Neural cell (in vitro differentiated cells): ENCODE measurements at regions not wholly inside any gene's neighbourhood (a gene's known extent, or its start where the extent isn't known, plus 50 kb on each side); places are given as distances from the start of the nearest gene placed in this dataset.

Source experiments
- H2AFZ ChIP-seq: fragments of 200-600, 300-800 bp; sonication (generic), shearing (Covaris generic); 2 replicates; pipeline ENCODE4 v1.6.0; 2014; ENCODE audit warnings: low read depth, mild to moderate bottlenecking, antibody characterized with exemption, low read length, moderate library complexity
- H3F3A ChIP-seq: fragments of 200-600 bp; shearing (Covaris generic); 2 replicates; pipeline ENCODE4 v1.6.1; 2016; ENCODE audit warnings: mild to moderate bottlenecking, moderate library complexity, mixed read lengths, antibody characterized with exemption, low read length; ENCODE audit not compliant: insufficient read depth, poor library complexity, severe bottlenecking
- H3K27ac ChIP-seq: fragments of 200-600, 300-800 bp; sonication (generic), shearing (Covaris generic); 2 replicates; pipeline ENCODE4 v1.5.1; 2014; ENCODE audit warnings: mild to moderate bottlenecking, low read length, moderate library complexity
- H3K27me3 ChIP-seq: fragments of 300-800, 200-600 bp; sonication (generic), shearing (Covaris generic); 2 replicates; pipeline ENCODE4 v1.6.0; 2014; ENCODE audit warnings: mild to moderate bottlenecking, low read depth, low read length, moderate library complexity; ENCODE audit not compliant: insufficient read depth
- H3K36me3 ChIP-seq: fragments of 300-800, 200-600 bp; sonication (generic), shearing (Covaris generic); 2 replicates; pipeline ENCODE4 v1.5.1; 2014; ENCODE audit warnings: mild to moderate bottlenecking, antibody characterized with exemption, low read length, moderate library complexity; ENCODE audit not compliant: insufficient read depth
- H3K4me2 ChIP-seq: fragments of 300-800, 200-600 bp; sonication (generic), shearing (Covaris generic); 2 replicates; pipeline ENCODE4 v1.6.0; 2014; ENCODE audit warnings: mild to moderate bottlenecking, low read length
- H3K4me3 ChIP-seq: fragments of 300-800, 200-600 bp; sonication (generic), shearing (Covaris generic); 2 replicates; pipeline ENCODE4 v1.5.1; 2014; ENCODE audit warnings: mild to moderate bottlenecking, low read length, moderate library complexity
- H3K79me2 ChIP-seq: fragments of 200-600 bp; shearing (Covaris generic); replicated peaks from 2 replicates; pipeline ENCODE4 v1.6.0; 2014; ENCODE audit warnings: mild to moderate bottlenecking, low read length, moderate library complexity; ENCODE audit not compliant: insufficient read depth
- H3K9ac ChIP-seq: fragments of 300-800, 200-600 bp; sonication (generic), shearing (Covaris generic); 2 replicates; pipeline ENCODE4 v1.6.1; 2016; ENCODE audit warnings: mild to moderate bottlenecking, low read length, mixed read lengths
- H3K9me2 ChIP-seq: fragments of 200-600 bp; shearing (Covaris generic); 2 replicates; pipeline ENCODE4 v1.6.1; 2016; ENCODE audit warnings: mild to moderate bottlenecking, low read length, mixed read lengths; ENCODE audit not compliant: insufficient read depth
- H3K9me3 ChIP-seq: fragments of 200-600, 300-800 bp; sonication (generic), shearing (Covaris generic); 2 replicates; pipeline ENCODE4 v1.6.1; 2016; ENCODE audit warnings: mild to moderate bottlenecking, mixed run types, low read length, moderate library complexity, mixed read lengths
- H4K20me1 ChIP-seq: fragments of 200-600 bp; shearing (Covaris generic); 2 replicates; pipeline ENCODE4 v1.6.1; 2016; ENCODE audit warnings: mild to moderate bottlenecking, mixed run types; ENCODE audit not compliant: insufficient read depth
- EP300 ChIP-seq: fragments of 450-650 bp; conservative IDR thresholded peaks from 2 replicates; pipeline ENCODE4 v1.6.1; 2014; ENCODE audit warnings: antibody characterized with exemption, mild to moderate bottlenecking, moderate library complexity; ENCODE audit not compliant: poor library complexity, severe bottlenecking
- EZH2 ChIP-seq: fragments of 200-600, 300-800 bp; shearing (Covaris generic), sonication (generic); IDR thresholded peaks from 2 replicates; pipeline ENCODE4 v1.6.1; 2014; ENCODE audit warnings: antibody characterized with exemption, low read length, borderline replicate concordance, mild to moderate bottlenecking; ENCODE audit not compliant: insufficient read depth, poor library complexity, severe bottlenecking
- MXI1 ChIP-seq: fragments of 450-650 bp; conservative IDR thresholded peaks from 2 replicates; pipeline ENCODE4 v1.6.1; 2014; ENCODE audit warnings: antibody characterized with exemption, mild to moderate bottlenecking; ENCODE audit not compliant: poor library complexity, severe bottlenecking
- POLR2AphosphoS5 ChIP-seq: IDR thresholded peaks from 2 replicates; pipeline ENCODE4 v1.6.1; 2012
- RAD21 ChIP-seq: fragments of 450-650 bp; conservative IDR thresholded peaks from 2 replicates; pipeline ENCODE4 v1.6.1; 2014; ENCODE audit warnings: antibody characterized with exemption, mild to moderate bottlenecking, moderate library complexity
- REST ChIP-seq: IDR thresholded peaks from 2 replicates; pipeline ENCODE4 v1.6.1; 2012; ENCODE audit warnings: borderline replicate concordance
- SMC3 ChIP-seq: fragments of 450-650 bp; conservative IDR thresholded peaks from 2 replicates; pipeline ENCODE4 v1.6.1; 2014; ENCODE audit warnings: antibody characterized with exemption, mild to moderate bottlenecking, moderate library complexity; ENCODE audit not compliant: poor library complexity
- TAF1 ChIP-seq: IDR thresholded peaks from 2 replicates; pipeline ENCODE4 v1.6.1; 2012; ENCODE audit warnings: low read depth
- TF ChIP-seq, protein P1 (sequence below): fragments of 450-650 bp; IDR thresholded peaks from 2 replicates; pipeline ENCODE4 v1.5.1; 2014; ENCODE audit warnings: antibody characterized with exemption, mild to moderate bottlenecking, moderate library complexity; ENCODE audit not compliant: poor library complexity, severe bottlenecking

- Histone ChIP-seq H3K27me3 (no peaks in the 10 kb centered on the region), H3K9me2 (no peaks in the 10 kb centered on the region), H3K9me3 (no peaks in the 10 kb centered on the region), H3K4me3 (no peak overlapping the region), H3K27ac (no peak overlapping the region), H4K20me1 (no peaks in the 10 kb centered on the region), H3K36me3 (no peaks in the 10 kb centered on the region), H3K4me2 (no peak overlapping the region), H3K79me2 (no peaks in the 10 kb centered on the region), H2AFZ (no peak overlapping the region), H3F3A (no peaks in the 10 kb centered on the region), H3K9ac (no peak overlapping the region)
- TF ChIP-seq EZH2, result no peak
- TF ChIP-seq POLR2AphosphoS5, result no peak
Measured at GRCh38 chr2:174666845-174667244, 69.2 kb upstream of the WIPF1 start.

GRCh38 chr2:174666312-174666711 lies 68.7 kb upstream of the WIPF1 start:
- Histone ChIP-seq H2AFZ (no peak overlapping the region), H3K9me2 (no peaks in the 10 kb centered on the region), H3K9me3 (no peaks in the 10 kb centered on the region), H3K4me2 (no peak overlapping the region), H3K9ac (no peak overlapping the region), H3K27ac (no peak overlapping the region), H3K4me3 (no peak overlapping the region), H3K79me2 (no peaks in the 10 kb centered on the region), H3F3A (no peaks in the 10 kb centered on the region), H4K20me1 (no peaks in the 10 kb centered on the region), H3K36me3 (no peaks in the 10 kb centered on the region), H3K27me3 (no peaks in the 10 kb centered on the region)
- TF ChIP-seq RAD21, result no peak

DNA sequence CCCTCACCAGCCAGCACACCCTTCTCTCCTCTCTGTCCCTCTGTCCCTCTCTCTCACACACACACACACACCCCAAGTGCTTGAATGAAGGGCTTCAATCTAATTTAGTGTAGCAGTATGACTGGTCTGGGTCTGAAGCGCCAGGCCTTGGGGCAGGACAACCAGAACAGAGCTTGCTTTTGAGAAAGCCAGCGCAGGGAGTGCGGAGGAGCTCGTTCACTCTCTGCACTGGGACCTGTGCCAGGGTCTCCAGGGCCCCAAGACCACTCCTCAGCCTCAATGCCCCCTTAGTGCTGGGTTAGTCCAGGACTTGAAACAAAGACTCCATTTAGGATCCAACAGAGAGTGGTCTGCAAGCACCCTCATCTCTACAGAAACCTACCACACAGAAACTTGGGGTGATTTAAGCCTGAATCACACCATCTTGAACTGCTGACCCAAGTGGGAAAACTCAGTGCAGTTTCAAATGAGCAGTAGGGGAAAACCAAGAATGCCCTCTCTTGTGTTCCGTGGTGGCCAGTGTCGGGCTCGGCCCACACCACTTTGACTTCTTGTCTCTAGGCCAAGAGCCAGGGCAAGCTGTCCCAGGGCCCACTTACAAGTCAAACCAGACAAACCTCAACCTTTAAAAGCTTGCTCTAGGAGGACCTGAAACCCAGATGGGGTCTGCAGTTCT lies 66.6 kb upstream of the WIPF1 start:
- Histone ChIP-seq H4K20me1 (no peaks in the 10 kb centered on the region), H3K27me3 (no peaks in the 10 kb centered on the region), H3K27ac (no peak overlapping the region), H3K79me2 (no peaks in the 10 kb centered on the region), H3K9ac (no peak overlapping the region), H3F3A (no peaks in the 10 kb centered on the region), H3K4me2 (no peak overlapping the region), H3K9me2 (no peaks in the 10 kb centered on the region), H2AFZ (no peak overlapping the region), H3K9me3 (no peaks in the 10 kb centered on the region), H3K36me3 (no peaks in the 10 kb centered on the region), H3K4me3 (no peak overlapping the region)
- no peak for TF ChIP-seq EP300

DNA sequence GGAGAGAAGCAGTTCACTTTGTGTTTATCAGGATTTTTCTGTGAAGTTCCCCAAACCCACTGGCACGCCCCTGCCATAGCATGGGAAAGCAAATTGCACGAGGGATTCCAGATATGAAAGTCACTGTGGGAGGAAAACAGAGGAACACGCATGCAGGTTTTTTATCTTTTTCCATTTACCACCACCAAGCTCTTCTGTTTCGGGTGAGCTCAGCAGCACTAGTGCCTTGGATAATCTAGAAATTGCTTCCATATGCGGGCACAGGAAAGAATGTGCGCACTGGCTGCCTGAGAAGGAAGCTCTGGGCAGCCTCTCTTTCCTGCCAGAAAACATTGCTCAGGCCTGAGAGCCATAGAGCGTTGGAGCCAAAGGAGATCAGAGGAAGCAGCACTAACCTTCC lies 65.9 kb upstream of the WIPF1 start:
- TF ChIP-seq EZH2, result no peak
- TF ChIP-seq, protein P1, sequence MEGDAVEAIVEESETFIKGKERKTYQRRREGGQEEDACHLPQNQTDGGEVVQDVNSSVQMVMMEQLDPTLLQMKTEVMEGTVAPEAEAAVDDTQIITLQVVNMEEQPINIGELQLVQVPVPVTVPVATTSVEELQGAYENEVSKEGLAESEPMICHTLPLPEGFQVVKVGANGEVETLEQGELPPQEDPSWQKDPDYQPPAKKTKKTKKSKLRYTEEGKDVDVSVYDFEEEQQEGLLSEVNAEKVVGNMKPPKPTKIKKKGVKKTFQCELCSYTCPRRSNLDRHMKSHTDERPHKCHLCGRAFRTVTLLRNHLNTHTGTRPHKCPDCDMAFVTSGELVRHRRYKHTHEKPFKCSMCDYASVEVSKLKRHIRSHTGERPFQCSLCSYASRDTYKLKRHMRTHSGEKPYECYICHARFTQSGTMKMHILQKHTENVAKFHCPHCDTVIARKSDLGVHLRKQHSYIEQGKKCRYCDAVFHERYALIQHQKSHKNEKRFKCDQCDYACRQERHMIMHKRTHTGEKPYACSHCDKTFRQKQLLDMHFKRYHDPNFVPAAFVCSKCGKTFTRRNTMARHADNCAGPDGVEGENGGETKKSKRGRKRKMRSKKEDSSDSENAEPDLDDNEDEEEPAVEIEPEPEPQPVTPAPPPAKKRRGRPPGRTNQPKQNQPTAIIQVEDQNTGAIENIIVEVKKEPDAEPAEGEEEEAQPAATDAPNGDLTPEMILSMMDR, result no peak
- TF ChIP-seq MXI1, result no peak
- no peak for TF ChIP-seq TAF1
- TF ChIP-seq REST, result no peak
- no peak for TF ChIP-seq SMC3
- TF ChIP-seq RAD21, result no peak
- no peak for TF ChIP-seq POLR2AphosphoS5
- no peak for TF ChIP-seq EP300
- Histone ChIP-seq H3F3A (no peaks in the 10 kb centered on the region), H3K4me2 (no peak overlapping the region), H3K79me2 (no peaks in the 10 kb centered on the region), H3K36me3 (no peaks in the 10 kb centered on the region), H3K4me3 (no peak overlapping the region), H4K20me1 (no peaks in the 10 kb centered on the region), H3K9ac (no peak overlapping the region), H3K9me3 (no peaks in the 10 kb centered on the region), H3K27me3 (no peaks in the 10 kb centered on the region), H3K27ac (no peak overlapping the region), H3K9me2 (no peaks in the 10 kb centered on the region), H2AFZ (no peak overlapping the region)
